GM21381 (cell line): ENCODE measurements at regions not wholly inside any gene's neighbourhood (a gene's known extent, or its start where the extent isn't known, plus 50 kb on each side); places are given as distances from the start of the nearest gene placed in this dataset.
A peak's percentile ranks its signal among the peaks of the same experiment; 100 is the strongest.
"Not testable (repeated sequence)": the region's sequence is repeated elsewhere in the genome, so short reads cannot be mapped to it uniquely, and the experiment has no call there.

ENCODE experiments used
- ATAC-seq: cut with Tn5 transposase; IDR thresholded peaks from one replicate; pipeline ENCODE4 v1.9.1; 2021; ENCODE audit warnings: mild to moderate bottlenecking, moderate library complexity; ENCODE audit not compliant: unreplicated experiment

- no peak for ATAC-seq
Measured at GRCh38 chr5:75848077-75848476, 130.8 kb upstream of the POC5 start.

GRCh38 chr5:75847561-75848021 is 130.4 kb upstream of the POC5 start:
- ATAC-seq = peak; percentile 91

- ATAC-seq = no peak
Measured at GRCh38 chr5:75844301-75844700, 127.1 kb upstream of the POC5 start.

- ATAC-seq = no peak
Measured at GRCh38 chr5:75843319-75843718, 126.1 kb upstream of the POC5 start.

DNA sequence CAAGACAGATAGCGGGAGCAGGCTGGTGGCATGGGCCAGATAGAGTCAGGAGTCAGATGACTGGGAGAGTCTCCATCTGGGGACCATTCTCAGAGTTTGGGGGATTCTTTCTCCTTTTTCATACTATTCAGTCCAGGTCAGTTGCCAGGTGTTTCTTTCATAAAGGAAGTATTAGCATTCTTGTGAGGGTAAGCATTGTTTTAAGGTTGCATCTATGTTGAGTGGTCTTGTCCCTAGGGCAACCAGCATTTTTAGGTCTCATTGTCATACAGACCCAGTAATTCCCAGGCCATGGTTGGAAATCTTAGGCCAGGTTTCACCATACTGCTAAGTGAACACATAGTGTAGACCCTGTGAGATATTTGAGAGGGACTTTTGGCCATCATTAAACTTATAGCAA is 122.3 kb upstream of the POC5 start:
- no peak for ATAC-seq

DNA sequence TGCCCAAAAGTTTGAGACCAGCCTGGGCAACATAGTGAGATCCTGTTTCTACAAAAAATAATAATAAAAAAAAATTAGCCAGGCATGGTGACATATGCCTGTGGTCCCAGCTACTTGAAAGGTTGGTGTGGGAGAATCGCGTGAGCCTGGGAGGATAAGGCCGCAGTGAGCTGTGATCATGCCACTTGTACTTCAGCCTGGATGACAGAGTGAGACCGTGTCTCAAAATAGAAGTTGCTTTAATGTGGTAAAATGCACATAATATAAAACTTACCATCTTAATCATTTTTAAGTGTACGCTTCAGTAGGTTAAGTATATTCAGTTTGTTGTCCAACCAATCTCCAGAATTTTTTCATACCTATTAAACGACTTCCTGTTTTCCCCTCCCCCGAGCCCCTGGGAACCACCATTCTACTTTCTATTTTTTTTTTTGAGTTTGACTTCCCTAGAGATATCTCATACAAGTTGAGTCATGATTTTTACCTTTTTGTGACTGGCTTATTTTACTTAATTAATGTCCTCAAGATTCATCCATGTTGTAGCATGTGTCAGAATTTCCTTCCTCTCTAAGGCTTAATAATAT is 120.1 kb upstream of the POC5 start:
- no peak for ATAC-seq

- ATAC-seq = no peak
Measured at GRCh38 chr5:75831561-75831960, 114.3 kb upstream of the POC5 start.

GRCh38 chr5:75828029-75828428 is 110.8 kb upstream of the POC5 start:
- no peak for ATAC-seq

GRCh38 chr5:75824323-75824722 is 107.1 kb upstream of the POC5 start:
- no peak for ATAC-seq

DNA sequence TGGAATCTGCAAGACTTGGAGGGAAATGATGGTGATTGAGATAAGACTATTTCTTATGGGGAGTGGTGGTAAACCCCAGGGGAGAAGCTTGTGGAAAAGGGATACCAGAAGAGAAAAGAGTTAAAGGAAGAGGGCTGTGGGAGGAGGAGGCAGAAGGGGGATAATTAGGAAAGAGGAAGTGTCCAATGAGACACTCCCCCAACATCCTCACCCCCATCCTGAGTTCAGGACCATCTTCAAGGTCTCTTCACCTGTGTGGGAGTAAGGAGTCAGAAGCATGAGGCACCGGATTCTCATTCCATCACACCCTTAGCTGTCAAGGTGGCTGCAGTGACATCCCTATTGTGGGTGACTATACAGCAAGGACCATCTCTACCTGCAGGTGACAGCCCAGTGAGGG is 106.6 kb upstream of the POC5 start:
- no peak for ATAC-seq

GRCh38 chr5:75818661-75819060 is 101.4 kb upstream of the POC5 start:
- ATAC-seq = no peak

GRCh38 chr5:75799695-75800094 is 82.5 kb upstream of the POC5 start:
- not testable (repeated sequence) for ATAC-seq

- not testable (repeated sequence) for ATAC-seq
Measured at GRCh38 chr5:75769338-75769737, 52.1 kb upstream of the POC5 start.
